K562 (cell line): ENCODE measurements at regions not wholly inside any gene's neighbourhood (a gene's known extent, or its start where the extent isn't known, plus 50 kb on each side); places are given as distances from the start of the nearest gene placed in this dataset.

Experiments used
- ATAC-seq: fragments of 200-7000 bp; cut with Tn5 transposase; 3 replicates; pipeline ENCODE4 v1.9.1; 2020; ENCODE audit warnings: moderate library complexity
- BruUV-seq: library from RNA; stranded (reverse); fragments of 400-500 nt; replicated peaks from 2 replicates; lab custom pipeline; 2021; lab: Mats Ljungman, UMichigan
- CTCF ChIA-PET: fragments of 300-600 bp; formaldehyde crosslinking; extraction: SDS; loops from one replicate; lab custom pipeline; 2021; ENCODE audit warnings: low intra/inter-chr PET ratio; lab: Yijun Ruan, JAX
- POLR2A ChIA-PET: fragments of 300-600, 350-650 bp; sonication (Branson Sonifier 250); formaldehyde crosslinking; extraction: SDS; loops from one replicate; lab custom pipeline; 2021; ENCODE audit warnings: antibody characterized with exemption, inconsistent platforms; lab: Yijun Ruan, JAX
- DNase-seq, 4 experiments: peaks; one replicate each; pipeline versions ENCODE4 v3.0.0 to v3.0.0-alpha.2; 2011 to 2018; ENCODE audit warnings: low spot score in 3 of 4, mixed read lengths in 3 of 4; ENCODE audit errors: extremely low read depth in 1 of 4
- FAIRE-seq: peaks from 2 replicates; lab custom pipeline; 2011; peaks lifted over from hg19 to GRCh38; lab: Jason Lieb, UNC
- H2AFZ ChIP-seq: 2 replicates; pipeline ENCODE4 v1.6.0; 2011; ENCODE audit warnings: low read depth, low read length, control low read depth, inconsistent platforms
- H3K27ac ChIP-seq: fragments of 200-600 bp; 3 replicates; pipeline ENCODE4 v1.8.0; 2011; ENCODE audit warnings: low read depth, mild to moderate bottlenecking, control low read depth, inconsistent platforms, low read length, moderate library complexity, mixed read lengths; ENCODE audit errors: extremely low read depth
- H3K27me3 ChIP-seq, 2 experiments: fragments of 300-600 bp in 1 of 2; 2 replicates in 1 of 2; 3 replicates in 1 of 2; pipeline versions ENCODE4 v1.6.0 to v1.8.0; 2011; ENCODE audit warnings: inconsistent platforms in 2 of 2, low read length in 2 of 2, mild to moderate bottlenecking in 1 of 2, mixed read lengths in 1 of 2, moderate library complexity in 1 of 2; ENCODE audit not compliant: control insufficient read depth in 2 of 2, insufficient read depth in 2 of 2
- H3K36me3 ChIP-seq: fragments of 300-600 bp; 3 replicates; pipeline ENCODE4 v1.8.0; 2011; ENCODE audit warnings: mild to moderate bottlenecking, low read length, inconsistent platforms; ENCODE audit not compliant: control insufficient read depth, insufficient read depth
- H3K4me1 ChIP-seq, 2 experiments: fragments of 200-600 bp in 1 of 2; replicated peaks in 1 of 2; 2 replicates in 1 of 2; 3 replicates in 1 of 2; pipeline versions ENCODE4 v1.5.1 to v1.8.0; 2011; ENCODE audit warnings: inconsistent platforms in 2 of 2, low read length in 2 of 2, mild to moderate bottlenecking in 1 of 2, mixed read lengths in 1 of 2, moderate library complexity in 1 of 2; ENCODE audit not compliant: control insufficient read depth in 2 of 2, insufficient read depth in 2 of 2
- H3K4me2 ChIP-seq: 2 replicates; pipeline ENCODE4 v1.6.1; 2011; ENCODE audit warnings: low read length, control low read depth, inconsistent platforms, mixed read lengths; ENCODE audit not compliant: insufficient read depth
- H3K4me3 ChIP-seq: fragments of 200-600 bp; sonication (generic), shearing (Covaris generic); 2 replicates; pipeline ENCODE4 v1.5.1; 2016; ENCODE audit warnings: control low read depth, inconsistent platforms
- H3K79me2 ChIP-seq: fragments of 200-600 bp; 3 replicates; pipeline ENCODE4 v1.8.0; 2011; ENCODE audit warnings: low read length, inconsistent platforms; ENCODE audit not compliant: control insufficient read depth, insufficient read depth
- H3K9ac ChIP-seq, 2 experiments: 2 replicates each; pipeline versions ENCODE4 v1.6.0 to v1.6.1; 2011; ENCODE audit warnings: low read depth in 2 of 2, low read length in 2 of 2, control low read depth in 1 of 2, inconsistent platforms in 1 of 2, mild to moderate bottlenecking in 1 of 2, mixed read lengths in 1 of 2; ENCODE audit not compliant: insufficient read depth in 1 of 2
- H3K9me1 ChIP-seq: one replicate; pipeline ENCODE4 v1.6.0; 2011; ENCODE audit warnings: inconsistent platforms, mild to moderate bottlenecking, low read length, moderate library complexity; ENCODE audit not compliant: control insufficient read depth, insufficient read depth
- H3K9me3 ChIP-seq: replicated peaks from 2 replicates; pipeline ENCODE4 v1.5.1; 2011; ENCODE audit warnings: low read depth, low read length, inconsistent platforms; ENCODE audit not compliant: control insufficient read depth, insufficient read depth
- H4K20me1 ChIP-seq: replicated peaks from 2 replicates; pipeline ENCODE4 v1.6.1; 2011; ENCODE audit warnings: low read length, inconsistent platforms, mixed read lengths; ENCODE audit not compliant: control insufficient read depth, insufficient read depth
- CUX1 ChIP-seq: fragments of 200-800 bp; sonication (Bioruptor generic); IDR thresholded peaks from 2 replicates; pipeline ENCODE4 v1.6.1; 2016; ENCODE audit warnings: missing genetic modification characterization, missing compliant biosample characterization
- KDM2B ChIP-seq: fragments of 250-450 bp; sonication (Bioruptor Pico); IDR thresholded peaks from 2 replicates; pipeline ENCODE4 v1.8.0; 2021; ENCODE audit warnings: mild to moderate bottlenecking, moderate library complexity
- MLX ChIP-seq, 2 experiments: fragments of 450-650 bp in 1 of 2; sonication (generic) in 1 of 2; formaldehyde crosslinking; conservative IDR thresholded peaks; 2 replicates each; pipeline versions ENCODE4 v1.4.0 to v1.8.1; 2020 to 2022; ENCODE audit warnings: mild to moderate bottlenecking in 1 of 2, missing genetic modification reagents in 1 of 2
- STAG1 ChIP-seq: sonication (generic); formaldehyde crosslinking; IDR thresholded peaks from 2 replicates; pipeline ENCODE4 v1.5.0; 2020; ENCODE audit warnings: missing genetic modification reagents, borderline replicate concordance
- ZNF717 ChIP-seq: fragments of 250-450 bp; sonication (Bioruptor Pico); IDR thresholded peaks from 2 replicates; pipeline ENCODE4 v1.5.0; 2021
- WGBS: fragments of 100-300 bp; shearing (Covaris generic); methylation state at CpG from one replicate; pipeline ENCODE4 v1.1.6; 2016; ENCODE audit warnings: low coverage, mixed read lengths; ENCODE audit not compliant: insufficient coverage; ENCODE audit errors: missing lambda C conversion rate; 5-methylcytosine and 5-hydroxymethylcytosine counted together
- in situ Hi-C: fragments of 300-500 bp; cut with MboI; formaldehyde crosslinking; loops from 4 replicates; pipeline ENCODE4 v1.15.0; 2018; ENCODE audit warnings: inconsistent platforms, mixed read lengths
- intact Hi-C: fragments of 100-400 bp; cut with micrococcal nuclease; formaldehyde crosslinking; loops from 2 replicates; pipeline ENCODE4 v1.14.2; 2022
- TF ChIP-seq, protein P1 (sequence below): fragments of 450-650 bp; formaldehyde crosslinking; IDR thresholded peaks from 2 replicates; pipeline ENCODE4 v1.4.0; 2020; ENCODE audit warnings: mild to moderate bottlenecking, mixed read lengths
- TF ChIP-seq, protein P2 (sequence below): fragments of 450-650 bp; formaldehyde crosslinking; IDR thresholded peaks from 2 replicates; pipeline ENCODE4 v1.4.0; 2020; ENCODE audit warnings: mild to moderate bottlenecking

- DNase-seq (no peak), FAIRE-seq (no peak), ATAC-seq (no peak)
- Histone ChIP-seq H3K4me2 (no peak overlapping the region), H3K9ac (no peak overlapping the region), H3K4me1 (no peaks in the 10 kb centered on the region), H2AFZ (no peak overlapping the region), H3K79me2 (no peaks in the 10 kb centered on the region), H3K4me3 (no peak overlapping the region), H3K36me3 (no peaks in the 10 kb centered on the region), H4K20me1 (no peaks in the 10 kb centered on the region), H3K9me1 (no peaks in the 10 kb centered on the region), H3K27ac (no peak overlapping the region), H3K27me3 (no peaks in the 10 kb centered on the region), H3K9me3 (no peaks in the 10 kb centered on the region)
- intact Hi-C loops: no loop called here
- ChIA-PET CTCF (no interaction called here), POLR2A (no interaction called here)
- TF ChIP-seq, protein P1, sequence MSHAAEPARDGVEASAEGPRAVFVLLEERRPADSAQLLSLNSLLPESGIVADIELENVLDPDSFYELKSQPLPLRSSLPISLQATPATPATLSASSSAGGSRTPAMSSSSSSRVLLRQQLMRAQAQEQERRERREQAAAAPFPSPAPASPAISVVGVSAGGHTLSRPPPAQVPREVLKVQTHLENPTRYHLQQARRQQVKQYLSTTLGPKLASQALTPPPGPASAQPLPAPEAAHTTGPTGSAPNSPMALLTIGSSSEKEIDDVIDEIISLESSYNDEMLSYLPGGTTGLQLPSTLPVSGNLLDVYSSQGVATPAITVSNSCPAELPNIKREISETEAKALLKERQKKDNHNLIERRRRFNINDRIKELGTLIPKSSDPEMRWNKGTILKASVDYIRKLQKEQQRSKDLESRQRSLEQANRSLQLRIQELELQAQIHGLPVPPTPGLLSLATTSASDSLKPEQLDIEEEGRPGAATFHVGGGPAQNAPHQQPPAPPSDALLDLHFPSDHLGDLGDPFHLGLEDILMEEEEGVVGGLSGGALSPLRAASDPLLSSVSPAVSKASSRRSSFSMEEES (CRISPR knock-in tag): peak; percentile 24; the same call in 1 of the 2 replicates
- no peak for TF ChIP-seq KDM2B (CRISPR knock-in tag)
- TF ChIP-seq STAG1 (CRISPR knock-in tag): no peak
- WGBS: 2% methylated on average over 4 of the region's 4 CpGs
- BruUV-seq: no TSS peak
- in situ Hi-C loops: no loop called here
Measured at GRCh38 chr11:79582434-79582833, 141.6 kb upstream of the TENM4 start.

DNA sequence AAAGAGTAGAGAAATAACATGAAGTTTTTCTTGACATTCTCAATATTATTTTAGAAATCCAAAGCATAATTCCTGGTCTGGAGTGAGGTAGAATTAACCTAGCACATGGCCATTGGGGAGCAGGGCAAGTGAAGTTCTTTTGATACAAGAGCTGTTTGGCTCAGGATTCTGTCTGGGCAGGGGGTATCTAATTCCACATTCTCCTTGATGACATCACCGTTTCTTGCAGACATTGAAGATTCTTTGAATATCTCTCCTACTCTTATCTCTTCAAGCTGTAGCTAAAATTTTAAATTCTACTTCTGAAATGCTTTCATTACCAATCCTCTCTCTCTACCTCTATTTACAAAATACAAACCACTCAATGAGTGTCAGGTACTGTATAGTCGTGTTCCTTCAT, 138.2 kb upstream of the TENM4 start:
- no peak overlapping the region for H3K9ac ChIP-seq
- POLR2A ChIA-PET: interaction anchor here (0.8 kb wide), 1 partner anchor 860 kb away, joined by 3 read pairs; no protein-coding TSS in a partner anchor
- no peak overlapping the region for H3K27ac ChIP-seq
- intact Hi-C loops (no loop called here), in situ Hi-C loops (no loop called here)
- no peaks in the 10 kb centered on the region for H3K4me1 ChIP-seq
- H3K4me3 ChIP-seq: no peak overlapping the region
- CTCF ChIA-PET: no interaction called here
- H2AFZ ChIP-seq: no peak overlapping the region
- no peak for DNase-seq
- H3K4me2 ChIP-seq: no peak overlapping the region
- no peak for FAIRE-seq
- H3K79me2 ChIP-seq: no peaks in the 10 kb centered on the region
- no TSS peak for BruUV-seq
- ATAC-seq: no peak
- no peaks in the 10 kb centered on the region for H3K27me3 ChIP-seq
- no peaks in the 10 kb centered on the region for H3K36me3 ChIP-seq
- H3K9me3 ChIP-seq: no peaks in the 10 kb centered on the region
- no peaks in the 10 kb centered on the region for H4K20me1 ChIP-seq
- 0% methylated on average over 2 of the region's 2 CpGs for WGBS
- H3K9me1 ChIP-seq: no peaks in the 10 kb centered on the region
- TF ChIP-seq ZNF717 (CRISPR knock-in tag) (no peak), CUX1 (no peak), MLX (CRISPR knock-in tag; conservative IDR thresholded peaks at IDR 0.05) (no peak)
- TF ChIP-seq, protein P2, sequence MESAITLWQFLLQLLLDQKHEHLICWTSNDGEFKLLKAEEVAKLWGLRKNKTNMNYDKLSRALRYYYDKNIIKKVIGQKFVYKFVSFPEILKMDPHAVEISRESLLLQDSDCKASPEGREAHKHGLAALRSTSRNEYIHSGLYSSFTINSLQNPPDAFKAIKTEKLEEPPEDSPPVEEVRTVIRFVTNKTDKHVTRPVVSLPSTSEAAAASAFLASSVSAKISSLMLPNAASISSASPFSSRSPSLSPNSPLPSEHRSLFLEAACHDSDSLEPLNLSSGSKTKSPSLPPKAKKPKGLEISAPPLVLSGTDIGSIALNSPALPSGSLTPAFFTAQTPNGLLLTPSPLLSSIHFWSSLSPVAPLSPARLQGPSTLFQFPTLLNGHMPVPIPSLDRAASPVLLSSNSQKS (CRISPR knock-in tag): no peak
